Activated T-helper 17 cell treated with anti-CD3 and anti-CD28 coated beads, Interleukin-2, amount 50 U/mL, for 72 hours (primary cell): ENCODE measurements at regions not wholly inside any gene's neighbourhood (a gene's known extent, or its start where the extent isn't known, plus 50 kb on each side); places are given as distances from the start of the nearest gene placed in this dataset.

ENCODE experiments used
- ATAC-seq: fragments of 150-1000 bp; cut with Tn5 transposase; replicated peaks from 2 replicates; pipeline ENCODE4 v1.10.0; 2021; ENCODE audit warnings: mild to moderate bottlenecking, moderate library complexity
- H3K27ac Mint-ChIP-seq: one replicate; pipeline ENCODE4 v1.8.0; 2022; ENCODE audit warnings: mixed read lengths
- H3K27me3 Mint-ChIP-seq: one replicate; pipeline ENCODE4 v1.8.0; 2022; ENCODE audit warnings: mixed read lengths
- H3K36me3 Mint-ChIP-seq: one replicate; pipeline ENCODE4 v1.8.0; 2022; ENCODE audit warnings: low read depth, mild to moderate bottlenecking, mixed read lengths
- H3K4me1 Mint-ChIP-seq: one replicate; pipeline ENCODE4 v1.8.0; 2022; ENCODE audit warnings: mixed read lengths
- H3K4me3 Mint-ChIP-seq: one replicate; pipeline ENCODE4 v1.8.0; 2022; ENCODE audit warnings: mild to moderate bottlenecking, mixed read lengths
- H3K9me3 Mint-ChIP-seq: one replicate; pipeline ENCODE4 v1.8.0; 2022; ENCODE audit warnings: mixed read lengths

- H3K4me3 Mint-ChIP-seq: no peak overlapping the region
- no peaks in the 10 kb centered on the region for H3K4me1 Mint-ChIP-seq
- ATAC-seq: no peak
- no peak overlapping the region for H3K27ac Mint-ChIP-seq
- H3K9me3 Mint-ChIP-seq: no peaks in the 10 kb centered on the region
- peaks cover 9% of the 10 kb centered on the region for H3K27me3 Mint-ChIP-seq
- H3K36me3 Mint-ChIP-seq: no peaks in the 10 kb centered on the region
Measured at GRCh38 chr11:44445500-44446365, 119.7 kb upstream of the CD82 start.

GRCh38 chr11:44446366-44446762 lies 119.1 kb upstream of the CD82 start:
- Mint-ChIP-seq H3K9me3 (no peaks in the 10 kb centered on the region), H3K4me3 (no peak overlapping the region), H3K4me1 (no peaks in the 10 kb centered on the region), H3K27ac (no peak overlapping the region), H3K27me3 (peaks cover 6% of the 10 kb centered on the region), H3K36me3 (no peaks in the 10 kb centered on the region)
- no peak for ATAC-seq

- H3K9me3 Mint-ChIP-seq: no peaks in the 10 kb centered on the region
- H3K27me3 Mint-ChIP-seq: peaks cover 5% of the 10 kb centered on the region
- H3K4me1 Mint-ChIP-seq: no peaks in the 10 kb centered on the region
- no peak overlapping the region for H3K27ac Mint-ChIP-seq
- no peak overlapping the region for H3K4me3 Mint-ChIP-seq
- ATAC-seq: no peak
- H3K36me3 Mint-ChIP-seq: no peaks in the 10 kb centered on the region
Measured at GRCh38 chr11:44446996-44447771, 118.3 kb upstream of the CD82 start.

GRCh38 chr11:44450295-44450932 lies 115.0 kb upstream of the CD82 start:
- H3K36me3 Mint-ChIP-seq: no peaks in the 10 kb centered on the region
- H3K27me3 Mint-ChIP-seq: no peaks in the 10 kb centered on the region
- H3K4me1 Mint-ChIP-seq: no peaks in the 10 kb centered on the region
- no peak for ATAC-seq
- H3K27ac Mint-ChIP-seq: no peak overlapping the region
- H3K4me3 Mint-ChIP-seq: no peak overlapping the region
- no peaks in the 10 kb centered on the region for H3K9me3 Mint-ChIP-seq

- Mint-ChIP-seq H3K36me3 (no peaks in the 10 kb centered on the region), H3K4me3 (no peak overlapping the region), H3K27me3 (no peaks in the 10 kb centered on the region), H3K9me3 (no peaks in the 10 kb centered on the region), H3K4me1 (no peaks in the 10 kb centered on the region), H3K27ac (no peak overlapping the region)
- ATAC-seq: no peak
Measured at GRCh38 chr11:44451706-44452105, 113.8 kb upstream of the CD82 start.

- no peak for ATAC-seq
- Mint-ChIP-seq H3K36me3 (no peaks in the 10 kb centered on the region), H3K27me3 (no peaks in the 10 kb centered on the region)
Measured at GRCh38 chr11:44452827-44453572, 112.5 kb upstream of the CD82 start.

GRCh38 chr11:44453871-44454270 lies 111.6 kb upstream of the CD82 start:
- Mint-ChIP-seq H3K4me3 (no peak overlapping the region), H3K4me1 (no peaks in the 10 kb centered on the region), H3K27ac (no peak overlapping the region), H3K9me3 (no peaks in the 10 kb centered on the region), H3K36me3 (no peaks in the 10 kb centered on the region), H3K27me3 (no peaks in the 10 kb centered on the region)
- ATAC-seq: no peak

More at GRCh38 chr11:44452827-44453572, 112.5 kb upstream of the CD82 start:
- Mint-ChIP-seq H3K27ac (no peak overlapping the region), H3K9me3 (no peaks in the 10 kb centered on the region), H3K4me3 (no peak overlapping the region), H3K4me1 (no peaks in the 10 kb centered on the region)

GRCh38 chr11:44454666-44455065 lies 110.8 kb upstream of the CD82 start:
- H3K27ac Mint-ChIP-seq: no peak overlapping the region

GRCh38 chr11:44456544-44457300 lies 108.7 kb upstream of the CD82 start:
- H3K9me3 Mint-ChIP-seq: peaks cover 4% of the 10 kb centered on the region
- no peak for ATAC-seq
- H3K27ac Mint-ChIP-seq: no peak overlapping the region
- no peaks in the 10 kb centered on the region for H3K36me3 Mint-ChIP-seq
- H3K4me3 Mint-ChIP-seq: no peak overlapping the region
- H3K4me1 Mint-ChIP-seq: no peaks in the 10 kb centered on the region
- H3K27me3 Mint-ChIP-seq: peaks cover 5% of the 10 kb centered on the region

More at GRCh38 chr11:44454666-44455065, 110.8 kb upstream of the CD82 start:
- no peaks in the 10 kb centered on the region for H3K36me3 Mint-ChIP-seq
- no peaks in the 10 kb centered on the region for H3K4me1 Mint-ChIP-seq
- H3K27me3 Mint-ChIP-seq: no peaks in the 10 kb centered on the region
- H3K9me3 Mint-ChIP-seq: no peaks in the 10 kb centered on the region
- ATAC-seq: no peak
- no peak overlapping the region for H3K4me3 Mint-ChIP-seq

- Mint-ChIP-seq H3K9me3 (peaks cover 4% of the 10 kb centered on the region), H3K4me1 (no peaks in the 10 kb centered on the region), H3K27me3 (peaks cover 5% of the 10 kb centered on the region), H3K27ac (no peak overlapping the region), H3K36me3 (no peaks in the 10 kb centered on the region), H3K4me3 (no peak overlapping the region)
- no peak for ATAC-seq
Measured at GRCh38 chr11:44457862-44458261, 107.6 kb upstream of the CD82 start.

GRCh38 chr11:44463751-44464150 lies 101.7 kb upstream of the CD82 start:
- H3K36me3 Mint-ChIP-seq: no peaks in the 10 kb centered on the region
- H3K9me3 Mint-ChIP-seq: peaks cover 4% of the 10 kb centered on the region
- no peak overlapping the region for H3K27ac Mint-ChIP-seq
- H3K27me3 Mint-ChIP-seq: peaks cover 12% of the 10 kb centered on the region
- no peaks in the 10 kb centered on the region for H3K4me1 Mint-ChIP-seq
- H3K4me3 Mint-ChIP-seq: no peak overlapping the region
- ATAC-seq: no peak

GRCh38 chr11:44464741-44465140 lies 100.7 kb upstream of the CD82 start:
- no peak for ATAC-seq
- no peak overlapping the region for H3K27ac Mint-ChIP-seq
- no peaks in the 10 kb centered on the region for H3K4me1 Mint-ChIP-seq
- H3K4me3 Mint-ChIP-seq: no peak overlapping the region
- no peaks in the 10 kb centered on the region for H3K36me3 Mint-ChIP-seq
- H3K27me3 Mint-ChIP-seq: peaks cover 13% of the 10 kb centered on the region
- H3K9me3 Mint-ChIP-seq: peaks cover 4% of the 10 kb centered on the region

GRCh38 chr11:44466531-44467205 lies 98.8 kb upstream of the CD82 start:
- H3K4me1 Mint-ChIP-seq: no peaks in the 10 kb centered on the region
- no peaks in the 10 kb centered on the region for H3K9me3 Mint-ChIP-seq
- no peak for ATAC-seq
- H3K27ac Mint-ChIP-seq: no peak overlapping the region
- peaks cover 12% of the 10 kb centered on the region for H3K27me3 Mint-ChIP-seq
- H3K36me3 Mint-ChIP-seq: no peaks in the 10 kb centered on the region
- no peak overlapping the region for H3K4me3 Mint-ChIP-seq
